ENCODE measurements at regions not wholly inside any gene's neighbourhood (a gene's known extent, or its start where the extent isn't known, plus 50 kb on each side); places are given as distances from the start of the nearest gene placed in this dataset.

DNA sequence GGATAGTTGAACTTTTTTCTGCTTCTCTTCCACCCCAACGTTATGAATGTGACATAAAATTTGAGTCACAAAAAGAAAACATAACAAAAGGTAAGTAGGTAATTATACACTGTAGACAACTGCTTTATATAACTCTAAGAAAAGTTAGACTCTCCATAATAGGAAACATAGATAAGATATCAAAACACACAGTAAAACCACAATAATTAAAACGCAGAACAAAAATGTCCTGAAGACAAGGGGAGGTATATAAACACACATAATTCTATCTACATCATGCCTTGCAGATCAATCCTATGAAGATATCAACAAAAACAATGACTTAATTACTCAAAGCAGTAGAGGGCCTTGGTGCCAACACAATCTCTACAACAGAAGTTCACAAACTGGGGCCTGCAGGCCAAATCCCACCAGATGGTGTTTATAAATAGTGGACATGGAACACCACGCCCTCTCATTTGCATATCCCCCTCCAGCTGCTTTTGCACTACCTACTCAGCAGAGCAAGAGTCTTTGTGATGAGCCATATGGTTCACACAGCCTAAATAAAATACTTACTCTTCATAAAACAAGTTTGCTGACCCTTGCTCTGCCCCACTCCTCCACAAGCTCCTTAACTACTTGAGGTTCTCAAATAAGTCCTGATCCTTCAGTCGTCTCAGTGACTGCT is 254.7 kb downstream of the KLF12 start:
- DNase-seq (ENCODE audit: extremely low read depth in 1 of 11, low read depth in 9 of 11, low spot score in 4 of 11) = no peak

DNA sequence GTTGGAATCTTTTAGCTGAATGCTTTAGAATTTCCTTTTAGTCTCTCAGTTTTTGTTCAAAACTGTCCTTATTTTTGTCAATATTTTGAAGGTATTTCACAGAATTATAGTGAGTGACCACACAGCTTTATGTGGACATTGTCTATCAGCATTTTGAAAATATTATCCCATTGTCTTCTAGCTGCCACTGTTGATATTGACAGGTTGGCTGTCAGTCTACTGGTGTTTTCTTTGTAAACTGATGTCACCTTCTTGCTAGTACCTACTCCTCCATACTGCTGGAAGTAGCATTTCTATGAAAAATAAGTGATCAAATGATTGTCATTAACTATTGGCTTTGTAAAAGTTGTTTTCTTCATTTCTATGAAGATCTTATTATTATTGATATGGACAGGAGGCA is 256.8 kb downstream of the KLF12 start:
- no peak for DNase-seq (ENCODE audit: extremely low read depth in 1 of 11, low read depth in 9 of 11, low spot score in 4 of 11)

DNA sequence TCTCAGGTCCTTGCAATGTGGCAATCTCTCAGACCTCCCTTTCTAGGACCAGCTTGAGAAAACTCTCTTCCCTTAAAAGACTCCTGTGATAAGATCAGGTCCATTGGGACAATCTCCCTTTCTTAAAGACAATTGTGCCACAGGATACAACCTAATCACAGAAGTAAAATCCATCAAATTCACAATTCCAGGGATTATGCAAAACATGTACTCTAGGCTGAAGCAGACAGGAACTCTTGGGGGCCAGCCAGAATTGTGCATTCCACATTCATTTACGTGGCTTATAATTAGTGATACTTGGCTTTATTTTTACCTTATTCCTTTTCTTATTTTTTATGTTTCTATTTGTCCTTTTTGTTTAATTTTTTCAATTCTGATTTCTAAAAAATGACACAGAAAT is 257.9 kb downstream of the KLF12 start:
- DNase-seq (ENCODE audit: extremely low read depth in 1 of 11, low read depth in 9 of 11, low spot score in 4 of 11) = no peak

DNA sequence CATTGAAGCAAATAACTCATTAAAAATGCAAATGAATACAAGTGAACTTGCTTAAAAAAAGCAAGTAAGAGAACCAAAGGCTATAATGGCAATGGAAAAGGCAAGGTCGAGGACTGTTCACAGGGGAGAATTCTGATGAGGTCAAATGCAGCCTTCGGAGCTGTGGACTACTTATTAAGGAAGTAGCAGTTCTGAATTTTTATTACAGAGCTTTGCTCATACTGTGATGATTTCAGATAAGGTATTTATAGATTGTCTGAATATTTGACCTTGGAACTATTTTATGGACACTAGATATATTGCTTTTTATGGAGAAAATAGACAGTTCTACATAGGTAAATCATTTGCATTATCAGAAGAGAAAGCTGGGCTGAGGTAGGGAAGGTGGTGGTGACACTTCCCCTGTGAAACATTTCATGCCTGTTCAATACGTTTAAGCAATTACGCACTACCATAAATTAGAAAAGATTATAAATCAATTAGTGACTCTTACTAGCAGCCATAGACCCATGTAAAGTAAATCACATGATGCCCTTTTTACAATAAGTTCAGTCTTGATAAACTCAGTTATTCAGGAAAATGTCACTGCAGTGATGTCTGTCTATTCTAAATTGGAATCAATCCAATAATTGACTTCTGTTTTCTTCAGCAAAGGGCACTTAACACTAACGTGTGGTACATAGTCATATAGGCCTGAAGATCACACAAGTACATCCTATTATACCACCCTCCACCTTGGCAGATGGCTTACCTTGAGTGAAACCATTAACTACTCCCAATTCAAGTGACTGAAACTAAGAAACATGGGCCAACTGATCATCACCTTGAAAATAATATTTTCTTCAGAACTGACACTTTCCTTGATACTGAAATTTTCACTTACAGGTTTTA is 260.0 kb downstream of the KLF12 start:
- DNase-seq (ENCODE audit: extremely low read depth in 1 of 11, low read depth in 9 of 11, low spot score in 4 of 11) = no peak

DNA sequence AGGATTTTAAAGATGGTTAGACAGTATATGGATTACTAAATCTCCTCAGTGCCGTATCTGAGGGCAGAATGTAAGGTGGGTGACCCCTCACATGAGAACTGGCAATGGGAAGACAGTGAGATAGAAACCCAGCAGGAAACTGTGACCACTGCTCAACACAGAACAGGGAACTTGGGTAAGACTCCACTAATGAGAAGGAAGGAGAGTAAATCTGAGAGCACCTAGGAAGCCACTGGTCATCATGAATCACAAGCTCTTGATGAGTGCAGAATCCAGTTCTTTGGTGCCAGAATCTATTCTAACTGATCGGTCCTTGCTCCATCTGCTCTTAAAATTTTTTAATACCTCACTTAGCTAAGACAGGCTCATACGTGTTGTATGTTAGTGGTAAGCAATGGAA is 261.8 kb downstream of the KLF12 start:
- no peak for DNase-seq (ENCODE audit: extremely low read depth in 1 of 11, low read depth in 9 of 11, low spot score in 4 of 11)

DNA sequence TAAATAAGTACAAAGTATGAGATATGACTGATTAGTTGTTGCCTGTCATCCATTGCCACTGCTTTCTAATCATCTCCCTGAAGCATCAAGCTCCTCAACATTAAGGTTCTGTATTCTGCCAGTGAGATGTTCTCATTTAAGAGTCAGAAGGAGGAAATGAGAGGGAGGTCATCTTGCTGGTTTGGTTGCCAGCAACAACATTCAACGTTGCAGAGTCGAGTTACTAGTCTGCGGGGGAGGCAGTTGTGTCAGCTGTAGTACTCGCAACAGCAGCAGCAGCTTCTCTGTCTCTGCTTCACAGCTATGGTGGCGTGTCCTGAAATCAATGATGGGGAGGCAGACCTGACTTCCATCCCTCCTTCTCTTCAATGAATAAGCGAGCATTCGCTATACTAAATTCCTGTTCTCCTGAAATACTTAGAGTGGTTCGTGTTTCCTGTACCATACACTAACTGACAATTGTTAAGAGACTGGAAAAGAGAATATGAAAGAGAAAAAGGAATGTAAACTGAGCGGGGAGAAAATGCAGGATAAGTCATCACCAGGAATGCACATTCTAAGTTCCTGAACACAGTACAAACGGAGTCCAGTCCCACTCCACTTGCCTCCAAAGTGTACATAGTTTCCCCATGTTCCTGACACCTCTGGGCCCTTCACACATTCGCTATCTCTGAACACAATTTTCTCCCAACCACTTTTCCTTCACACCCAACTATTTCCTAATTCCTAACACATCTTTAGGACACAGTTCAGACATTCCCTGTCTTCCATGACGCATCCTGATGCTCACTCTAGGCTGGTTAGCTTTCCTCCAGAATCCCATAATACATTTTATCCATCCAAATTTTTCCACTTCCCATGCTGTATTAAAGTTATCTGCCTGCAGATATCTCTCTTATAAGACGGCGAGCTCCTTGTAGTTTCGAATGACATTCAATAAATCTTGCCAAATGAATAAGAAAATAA is 263.0 kb downstream of the KLF12 start:
- DNase-seq (ENCODE audit: extremely low read depth in 1 of 11, low read depth in 9 of 11, low spot score in 4 of 11) = peak; percentile 15 to 46 (median 36)

DNA sequence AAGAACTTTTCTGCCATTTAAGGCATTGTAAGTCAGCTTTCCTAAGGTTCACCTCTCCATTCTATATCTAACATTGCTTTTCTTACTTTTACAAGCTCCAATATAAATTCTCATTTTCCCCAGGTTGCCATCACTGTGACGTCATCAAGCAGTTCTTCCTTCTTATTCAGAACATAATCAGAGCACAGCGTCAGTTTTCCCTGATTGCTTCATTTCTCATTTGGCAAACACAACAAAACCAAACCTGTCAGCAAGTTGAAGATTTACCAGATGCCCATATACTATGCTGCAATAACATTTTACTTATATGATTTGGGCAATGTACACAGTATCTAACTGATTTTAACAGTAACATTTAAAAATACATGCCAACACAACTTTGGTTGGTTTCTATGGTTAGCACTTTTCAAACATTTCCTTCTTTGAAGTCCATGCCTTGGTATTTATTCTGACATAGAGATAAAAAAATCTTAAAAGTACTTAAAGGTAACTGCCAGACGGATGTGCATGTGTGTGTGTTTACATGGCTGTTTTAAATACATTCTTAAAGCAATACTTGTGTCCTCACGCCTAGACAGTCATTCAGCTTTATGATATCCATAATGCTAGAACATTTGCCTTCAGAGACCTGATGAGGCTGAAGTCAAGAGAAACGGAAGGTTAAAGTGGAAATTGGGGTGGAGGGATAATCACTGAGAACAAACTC is 264.0 kb downstream of the KLF12 start:
- no peak for DNase-seq (ENCODE audit: extremely low read depth in 1 of 11, low read depth in 9 of 11, low spot score in 4 of 11)

DNA sequence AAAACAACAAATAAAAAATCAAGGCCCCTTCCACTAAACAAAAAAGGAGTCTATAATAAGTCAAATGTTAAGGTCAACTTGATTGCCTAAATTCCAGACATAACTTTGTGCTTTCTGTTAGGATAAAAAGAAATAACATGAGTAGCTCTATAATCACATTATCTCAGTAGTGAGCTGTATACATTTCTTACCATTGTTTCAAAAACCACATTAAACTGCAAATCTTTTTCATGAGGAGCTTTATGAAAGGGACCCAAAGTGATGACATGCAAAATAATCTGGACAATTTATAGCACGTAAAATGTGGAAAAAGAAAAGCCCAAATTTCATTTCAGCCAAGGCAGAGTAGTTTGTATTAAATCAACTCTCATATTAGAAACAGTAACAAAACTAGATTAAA is 269.2 kb downstream of the KLF12 start:
- DNase-seq (ENCODE audit: extremely low read depth in 1 of 11, low read depth in 9 of 11, low spot score in 4 of 11) = no peak

DNA sequence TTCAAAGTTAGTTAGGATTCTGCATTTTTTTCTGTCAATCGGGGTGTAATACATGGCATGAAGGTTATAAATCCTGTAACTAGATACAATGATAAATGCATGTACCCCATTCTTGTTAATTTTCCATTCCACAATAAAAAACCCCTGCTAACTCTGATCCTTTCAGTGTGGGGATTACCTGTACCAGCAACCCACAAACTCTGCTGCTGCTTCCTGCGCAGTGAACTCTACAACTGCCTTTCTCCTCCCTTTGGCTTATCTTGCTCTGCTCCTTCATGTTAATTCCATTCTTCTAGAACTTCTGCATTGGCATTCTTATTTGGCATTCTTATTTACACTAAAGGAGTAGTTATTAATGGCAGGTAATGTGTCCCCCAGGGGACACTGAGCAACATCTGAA is 273.1 kb downstream of the KLF12 start:
- DNase-seq (ENCODE audit: extremely low read depth in 1 of 11, low read depth in 9 of 11, low spot score in 4 of 11) = no peak

DNA sequence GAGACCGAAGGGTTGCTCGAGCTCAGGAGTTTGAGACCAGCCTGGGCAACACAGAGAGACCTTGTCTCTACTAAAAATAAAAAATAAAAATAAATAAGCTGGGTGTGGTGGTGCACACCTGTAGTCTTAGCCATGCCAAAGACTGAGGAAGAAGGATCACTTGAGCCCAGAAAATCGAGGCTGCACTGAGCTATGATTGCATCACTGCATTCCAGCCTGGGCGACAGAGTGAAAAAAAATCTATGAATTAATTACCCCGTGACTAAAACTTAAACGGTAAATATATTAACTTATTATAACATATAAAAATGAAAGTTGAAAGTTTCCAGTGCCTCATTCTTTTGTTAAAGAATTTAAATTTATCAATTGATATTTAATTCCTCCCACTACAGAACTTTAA is 273.7 kb downstream of the KLF12 start:
- no peak for DNase-seq (ENCODE audit: extremely low read depth in 1 of 11, low read depth in 9 of 11, low spot score in 4 of 11)

DNA sequence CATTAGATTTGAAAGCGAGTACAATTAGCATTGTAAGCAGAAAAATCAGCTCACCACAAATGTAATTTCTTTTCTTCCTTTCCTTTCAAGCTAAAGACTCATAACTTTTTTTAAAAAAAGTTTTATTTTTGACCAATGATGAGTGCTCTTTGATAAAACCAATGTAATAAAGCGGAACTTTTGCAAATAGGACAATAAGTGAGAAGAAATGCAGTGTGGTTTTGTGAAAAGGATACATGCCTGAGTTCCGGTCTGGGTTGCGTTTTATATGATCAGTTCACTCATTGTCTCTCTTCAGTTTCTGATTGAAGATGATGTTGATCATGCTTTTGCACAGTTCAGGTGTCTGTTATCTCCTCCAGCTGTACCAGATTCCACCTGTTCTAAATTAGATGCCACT is 274.4 kb downstream of the KLF12 start:
- DNase-seq (ENCODE audit: extremely low read depth in 1 of 11, low read depth in 9 of 11, low spot score in 4 of 11) = no peak

DNA sequence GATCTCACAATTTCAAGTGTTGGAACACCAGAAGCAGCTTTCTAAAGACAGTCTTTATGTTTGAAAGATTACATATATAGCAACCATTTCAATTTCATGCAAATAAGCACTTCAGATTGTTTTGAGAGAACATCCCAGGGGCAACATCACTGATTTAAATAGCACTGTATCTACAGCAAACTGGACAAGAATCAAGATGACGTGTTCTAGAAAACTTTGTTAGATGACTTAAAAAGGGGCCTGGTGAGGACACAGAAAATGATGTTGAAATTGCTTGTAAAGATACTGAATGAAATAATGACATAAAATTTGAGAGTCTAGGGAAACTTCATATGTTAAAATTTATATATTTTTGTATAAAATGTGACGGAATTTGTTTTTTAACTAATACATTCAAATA is 277.1 kb downstream of the KLF12 start:
- no peak for DNase-seq (ENCODE audit: extremely low read depth in 1 of 11, low read depth in 9 of 11, low spot score in 4 of 11)

DNA sequence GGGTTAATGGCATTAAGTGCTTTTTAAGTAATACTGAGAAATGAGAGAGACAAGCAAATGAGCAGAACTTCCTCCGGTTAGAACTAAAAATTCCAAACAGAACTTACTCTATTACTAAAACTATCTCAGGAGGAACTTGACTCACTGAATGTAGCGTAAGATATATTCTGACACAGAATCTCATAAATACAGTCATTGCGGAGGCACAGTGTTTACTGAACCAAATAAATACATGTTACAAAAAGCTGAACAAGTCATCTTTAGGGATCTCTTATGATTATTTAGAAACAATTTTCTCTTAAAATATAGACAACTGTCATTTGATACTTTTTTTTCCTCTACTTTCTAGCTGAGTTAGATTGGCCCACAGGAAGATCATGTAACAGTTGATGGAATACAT is 283.1 kb downstream of the KLF12 start:
- DNase-seq (ENCODE audit: extremely low read depth in 1 of 11, low read depth in 9 of 11, low spot score in 4 of 11) = no peak

DNA sequence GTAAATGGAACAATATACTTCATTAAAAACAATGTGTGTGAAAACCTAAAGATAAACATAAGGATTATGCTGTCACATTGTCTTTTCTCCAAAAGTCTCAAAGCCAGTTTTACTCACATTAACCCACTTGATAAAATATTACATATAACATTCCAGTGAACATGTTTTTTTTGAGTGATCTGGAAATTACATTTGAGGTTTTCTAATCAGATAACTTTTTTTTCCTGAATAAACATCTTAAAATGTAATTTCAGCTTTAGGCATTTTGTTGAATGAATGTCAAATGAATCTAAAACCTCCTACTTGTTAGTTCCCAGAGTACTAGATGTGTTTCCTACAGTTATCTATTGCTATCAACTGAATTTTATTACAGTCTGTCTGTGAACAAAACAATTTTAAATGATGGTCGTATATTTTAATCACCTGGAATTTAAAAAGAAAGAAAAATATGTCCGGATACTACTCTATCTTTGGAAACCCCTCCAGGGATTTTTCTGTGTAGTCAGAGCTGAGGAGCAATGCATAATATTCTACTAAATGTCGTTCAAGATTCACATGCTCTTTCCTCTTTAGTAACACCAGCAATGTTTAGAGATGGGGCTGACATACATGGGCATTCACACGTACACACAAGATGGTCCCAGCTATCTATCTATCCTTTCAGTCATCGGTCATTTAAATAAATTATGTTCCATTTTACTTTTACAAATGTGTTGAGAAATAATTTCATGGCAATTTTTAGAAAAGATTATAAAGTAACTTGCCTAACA is 283.9 kb downstream of the KLF12 start:
- DNase-seq (ENCODE audit: extremely low read depth in 1 of 11, low read depth in 9 of 11, low spot score in 4 of 11) = no peak

DNA sequence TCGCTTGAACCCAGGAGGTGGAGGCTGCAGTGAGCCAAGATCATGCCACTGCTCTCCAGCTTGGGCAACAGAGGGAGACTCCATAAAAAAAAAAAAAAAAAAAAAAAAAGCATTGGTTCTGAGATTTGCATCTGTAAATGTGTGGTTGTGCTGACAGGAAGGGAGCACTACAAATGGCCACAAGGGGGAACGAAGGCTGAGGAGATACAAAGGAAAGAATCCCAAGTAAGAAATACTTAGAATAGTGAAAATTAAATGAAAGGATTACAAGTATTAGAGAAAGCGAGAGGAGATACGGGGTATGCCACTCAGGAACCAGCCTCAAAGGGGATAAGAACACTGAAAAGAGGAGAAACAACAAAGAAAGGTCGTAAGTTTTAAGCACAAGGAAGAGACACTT is 284.9 kb downstream of the KLF12 start:
- no peak for DNase-seq (ENCODE audit: extremely low read depth in 1 of 11, low read depth in 9 of 11, low spot score in 4 of 11)

DNA sequence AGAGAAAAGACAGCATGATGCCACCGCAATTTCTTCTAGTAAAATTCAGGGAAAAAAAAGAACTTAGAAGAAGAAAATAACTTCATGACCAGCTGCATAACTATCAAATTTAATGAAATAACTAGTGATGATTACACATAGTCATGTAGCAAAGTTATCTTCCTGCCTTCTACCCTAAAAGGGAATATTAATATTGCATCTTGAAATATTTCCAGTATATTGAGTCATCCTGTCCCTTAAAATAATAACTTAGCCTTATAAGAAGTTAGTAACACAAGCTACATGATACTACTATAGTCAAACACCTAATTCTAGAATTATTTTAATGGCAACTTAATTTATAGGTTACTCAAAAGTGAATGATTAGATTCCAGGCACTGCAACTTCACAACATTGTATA is 289.2 kb downstream of the KLF12 start:
- no peak for DNase-seq (ENCODE audit: extremely low read depth in 1 of 11, low read depth in 9 of 11, low spot score in 4 of 11)

DNA sequence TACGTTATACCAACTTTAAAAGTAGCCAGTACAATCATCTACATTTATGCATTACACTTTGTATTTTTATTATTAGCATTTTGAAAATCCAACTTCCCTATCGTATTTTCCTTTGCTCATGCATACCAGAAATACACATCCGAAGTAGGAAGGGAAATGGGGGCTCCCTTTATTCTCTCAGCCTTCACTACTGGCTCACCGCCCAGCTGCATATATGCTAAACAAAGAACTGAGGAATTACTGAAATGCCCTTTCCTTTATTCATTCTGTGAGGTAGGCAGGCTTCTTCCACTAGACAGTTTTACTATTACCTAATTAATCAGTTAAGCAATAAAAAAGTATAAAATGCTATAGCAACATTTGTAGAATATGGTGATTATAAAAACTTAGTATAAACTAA is 291.6 kb downstream of the KLF12 start:
- DNase-seq (ENCODE audit: extremely low read depth in 1 of 11, low read depth in 9 of 11, low spot score in 4 of 11) = peak in 1 of 11 donors; percentile 17

DNA sequence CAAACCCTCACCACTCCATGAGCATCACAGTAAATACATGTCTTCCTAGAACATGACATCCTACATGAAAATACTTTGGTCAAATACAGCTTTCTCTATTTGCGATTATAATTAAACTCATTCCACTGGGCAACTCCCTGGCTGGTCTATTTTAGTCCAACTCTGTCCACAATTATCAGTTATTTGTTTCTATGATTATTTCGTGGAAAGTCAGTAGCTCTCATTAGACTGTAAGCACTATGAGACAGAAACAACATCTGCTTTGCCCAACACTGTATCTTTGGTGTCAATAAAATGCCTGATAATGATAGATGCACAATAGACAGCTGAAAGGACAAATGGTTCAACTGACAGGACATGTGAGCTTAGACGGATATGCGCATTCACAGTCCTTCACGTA is 292.0 kb downstream of the KLF12 start:
- no peak for DNase-seq (ENCODE audit: extremely low read depth in 1 of 11, low read depth in 9 of 11, low spot score in 4 of 11)

Data from renal cortex interstitium (tissue), 11 donors.